Motor neuron (in vitro differentiated cells): ENCODE measurements at regions not wholly inside any gene's neighbourhood (a gene's known extent, or its start where the extent isn't known, plus 50 kb on each side); places are given as distances from the start of the nearest gene placed in this dataset.

ENCODE experiments used
- ATAC-seq, 8 experiments: fragments of 200-7000 bp; cut with Tn5 transposase; replicated peaks in 6 of 8; 2 replicates each; pipeline ENCODE4 v1.8.0; 2021; ENCODE audit warnings: mild to moderate bottlenecking in 8 of 8, moderate library complexity in 8 of 8
- H3K27ac ChIP-seq, 2 donors: fragments of 250-450 bp; sonication (Bioruptor Pico); 2 replicates each; pipeline ENCODE4 v1.9.0; 2021; ENCODE audit warnings: antibody characterized with exemption in 2 of 2, mild to moderate bottlenecking in 2 of 2, moderate library complexity in 1 of 2
- H3K4me1 ChIP-seq, 2 donors: fragments of 250-450 bp; sonication (Bioruptor Pico); replicated peaks in 1 of 2; 2 replicates each; pipeline ENCODE4 v1.6.1; 2021; ENCODE audit warnings: antibody characterized with exemption in 2 of 2, mild to moderate bottlenecking in 2 of 2, moderate library complexity in 1 of 2
- H3K4me3 ChIP-seq, 5 donors: fragments of 250-450 bp; sonication (Bioruptor Pico); 2 replicates each; pipeline ENCODE4 v1.9.0; 2021; ENCODE audit warnings: antibody characterized with exemption in 5 of 5, mild to moderate bottlenecking in 5 of 5, moderate library complexity in 4 of 5
- WGBS, 10 experiments: fragments of 450-650 bp; shearing (Covaris generic); methylation state at CpG; one replicate each; pipeline ENCODE4 v1.0.0; 2022; 5-methylcytosine and 5-hydroxymethylcytosine counted together
- in situ Hi-C, 9 experiments: fragments of 400-800 bp; cut with MboI; loops; one replicate each; pipeline ENCODE4 v1.15.0; 2021; ENCODE audit warnings: low sequenced_read_pairs in 9 of 9, low pct_unique_long_range_greater_than_20kb in 2 of 9; ENCODE audit not compliant: unreplicated experiment in 9 of 9

DNA sequence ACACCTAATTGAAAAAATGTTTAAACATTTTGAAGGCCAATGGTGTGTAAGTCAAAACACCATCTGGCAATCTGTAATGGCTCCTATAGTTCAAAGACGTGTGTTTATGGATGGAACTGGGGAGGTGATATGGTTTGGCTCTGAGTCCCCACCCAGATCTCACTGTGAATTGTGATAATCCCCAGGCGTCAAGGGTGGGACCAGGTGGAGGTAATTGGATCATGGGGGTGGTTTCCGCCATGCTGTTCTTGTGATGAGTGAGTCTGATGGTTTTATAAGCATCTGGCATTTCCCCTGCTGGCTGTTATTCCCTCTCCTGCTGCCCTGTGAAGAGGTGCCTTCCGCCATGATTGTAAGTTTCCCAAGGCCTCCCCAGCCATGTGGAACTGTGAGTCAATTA, 52.2 kb downstream of the ADRA2C start:
- in situ Hi-C loops, result no loop called here
- 13 to 100% (median 60%) methylated on average over 1 to 3 of the region's 4 CpGs; no CpG with 5 or more reads in 5 of the 10 experiments for WGBS, 10 experiments

DNA sequence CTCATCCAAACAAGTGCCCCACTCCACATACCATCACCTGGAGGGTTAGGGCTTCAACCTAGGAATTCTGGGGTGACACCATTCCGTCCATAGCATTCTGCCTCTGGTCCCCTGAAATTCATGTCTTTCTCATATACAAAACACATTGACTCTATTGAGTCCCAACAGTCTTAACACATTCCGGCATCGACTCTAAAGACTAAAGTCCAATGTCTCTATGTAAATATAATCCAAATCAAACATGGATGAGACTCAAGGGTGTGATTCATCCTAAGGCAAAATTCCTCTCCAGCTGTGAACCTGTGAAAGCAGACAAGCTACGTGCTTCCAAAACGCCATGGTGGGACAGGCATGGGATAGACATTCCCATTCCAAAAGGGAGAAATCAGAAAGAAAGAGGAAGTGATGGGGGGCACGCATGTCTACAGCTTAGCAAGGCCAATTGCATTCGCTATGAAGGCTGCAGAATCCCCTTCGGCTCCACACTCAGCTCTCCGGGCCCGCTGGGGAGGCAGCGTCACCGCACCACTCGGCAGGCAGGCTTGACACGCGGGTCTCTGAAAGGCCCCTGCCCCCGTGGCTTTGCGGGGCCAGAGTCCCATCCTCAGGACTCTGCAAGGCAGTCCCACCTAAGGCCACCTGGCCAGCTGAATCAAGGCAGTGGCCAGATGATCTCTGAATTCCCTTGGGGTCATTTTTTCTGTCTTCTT, 53.2 kb downstream of the ADRA2C start:
- 30 to 100% (median 78%) methylated on average over 1 to 6 of the region's 17 CpGs for WGBS, 10 experiments

More for the DNA sequence above, 52.2 kb downstream of the ADRA2C start:
- no peak overlapping the region for H3K4me3 ChIP-seq
- H3K4me1 ChIP-seq, result peaks cover 0 to 7% of the 10 kb centered on the region in 2 donors
- H3K27ac ChIP-seq, result no peak overlapping the region
- no peak for ATAC-seq

DNA sequence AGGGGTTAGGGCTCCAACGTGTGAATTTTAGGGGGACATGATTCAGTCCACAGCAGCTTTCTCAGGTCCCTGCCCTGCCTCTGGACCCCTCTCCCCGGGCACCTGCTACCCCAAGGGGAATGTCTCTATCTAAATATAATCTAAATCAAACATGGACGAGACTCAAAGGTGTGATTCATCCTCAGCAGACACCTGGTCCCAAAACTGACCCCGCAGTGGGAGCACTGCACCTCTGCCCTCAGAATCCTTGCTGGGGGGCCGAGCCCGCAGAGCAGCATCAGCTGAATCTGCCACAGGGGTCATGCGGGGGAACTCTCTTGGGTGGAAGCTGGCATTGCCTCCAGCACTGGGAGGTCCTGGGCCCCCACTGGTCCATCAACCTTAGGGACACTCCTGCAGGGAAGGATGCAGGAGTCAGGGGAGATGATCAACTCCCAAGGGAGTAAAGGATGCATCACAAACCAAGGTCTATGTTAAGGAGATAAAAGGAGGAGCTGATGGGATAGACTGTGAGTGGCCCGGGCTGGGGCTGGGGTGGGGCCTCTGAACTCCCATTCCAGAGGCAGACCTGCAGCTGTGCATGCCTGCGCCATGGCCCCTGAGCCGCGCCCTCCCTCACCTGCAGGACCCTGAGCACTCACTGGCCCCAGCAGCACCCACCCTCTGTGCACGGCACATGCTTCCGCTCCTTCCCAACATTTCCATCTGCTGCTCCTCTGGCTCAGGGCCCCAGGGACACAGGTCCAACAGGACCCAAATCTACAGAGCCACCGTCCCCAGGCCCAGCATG, 54.0 kb downstream of the ADRA2C start:
- Histone ChIP-seq H3K4me1 (peaks cover 0 to 7% of the 10 kb centered on the region in 2 donors), H3K4me3 (no peak overlapping the region), H3K27ac (no peak overlapping the region)
- no peak for ATAC-seq
- WGBS, 10 experiments, result 20 to 89% (median 73%) methylated on average over 1 to 3 of the region's 14 CpGs; no CpG with 5 or more reads in 5 of the 10 experiments
- in situ Hi-C loops, result no loop called here

More for the DNA sequence above, 53.2 kb downstream of the ADRA2C start:
- peaks cover 0 to 7% of the 10 kb centered on the region in 2 donors for H3K4me1 ChIP-seq
- H3K4me3 ChIP-seq, result no peak overlapping the region
- H3K27ac ChIP-seq, result no peak overlapping the region
- no peak for ATAC-seq
- in situ Hi-C loops, result no loop called here

DNA sequence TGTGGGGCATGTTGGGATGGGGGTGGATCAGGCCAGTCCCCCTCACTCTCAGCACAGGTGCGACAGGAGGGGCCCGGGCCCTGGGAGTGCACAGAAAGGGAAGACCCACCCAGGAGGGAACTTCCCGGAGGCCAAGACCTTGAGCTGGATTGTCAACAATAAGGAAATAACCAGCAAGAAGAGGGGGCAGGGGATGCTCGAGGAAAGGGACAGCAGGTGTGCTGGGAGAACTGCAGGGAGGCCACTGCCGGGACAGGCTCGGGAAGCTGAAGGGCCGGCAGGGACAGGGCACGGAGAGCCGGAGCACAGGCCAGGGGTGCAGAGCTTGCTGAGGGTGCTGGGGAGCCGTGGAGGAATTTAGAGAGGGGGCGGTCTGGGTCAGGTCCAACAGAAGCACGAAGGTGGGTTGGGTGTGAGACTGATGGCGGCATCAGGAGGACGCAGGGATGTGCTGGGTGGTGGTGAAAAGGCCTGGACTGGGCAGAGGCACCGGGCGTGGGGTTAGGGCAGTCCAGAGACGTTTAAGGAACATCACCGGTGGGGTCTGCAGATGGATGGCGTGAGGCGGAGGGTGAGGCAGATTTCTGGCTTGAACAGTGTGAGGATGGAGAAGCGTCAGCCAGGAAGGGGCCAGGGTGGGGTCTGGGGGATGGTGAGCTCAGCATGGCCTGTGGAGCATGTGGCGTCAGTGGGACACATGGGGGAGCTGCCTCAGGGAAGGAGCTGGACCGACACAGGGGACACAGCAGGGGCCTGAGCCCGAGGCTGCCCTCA, 54.8 kb downstream of the ADRA2C start:
- ATAC-seq, result peak in 3 of 8 experiments; percentile 26 to 33 (median 33)
- H3K27ac ChIP-seq, result no peak overlapping the region
- in situ Hi-C loops, result no loop called here
- 12 to 100% (median 75%) methylated on average over 1 to 14 of the region's 24 CpGs; no CpG with 5 or more reads in 5 of the 10 experiments for WGBS, 10 experiments
- no peak overlapping the region for H3K4me3 ChIP-seq
- peaks cover 0 to 7% of the 10 kb centered on the region in 2 donors for H3K4me1 ChIP-seq

DNA sequence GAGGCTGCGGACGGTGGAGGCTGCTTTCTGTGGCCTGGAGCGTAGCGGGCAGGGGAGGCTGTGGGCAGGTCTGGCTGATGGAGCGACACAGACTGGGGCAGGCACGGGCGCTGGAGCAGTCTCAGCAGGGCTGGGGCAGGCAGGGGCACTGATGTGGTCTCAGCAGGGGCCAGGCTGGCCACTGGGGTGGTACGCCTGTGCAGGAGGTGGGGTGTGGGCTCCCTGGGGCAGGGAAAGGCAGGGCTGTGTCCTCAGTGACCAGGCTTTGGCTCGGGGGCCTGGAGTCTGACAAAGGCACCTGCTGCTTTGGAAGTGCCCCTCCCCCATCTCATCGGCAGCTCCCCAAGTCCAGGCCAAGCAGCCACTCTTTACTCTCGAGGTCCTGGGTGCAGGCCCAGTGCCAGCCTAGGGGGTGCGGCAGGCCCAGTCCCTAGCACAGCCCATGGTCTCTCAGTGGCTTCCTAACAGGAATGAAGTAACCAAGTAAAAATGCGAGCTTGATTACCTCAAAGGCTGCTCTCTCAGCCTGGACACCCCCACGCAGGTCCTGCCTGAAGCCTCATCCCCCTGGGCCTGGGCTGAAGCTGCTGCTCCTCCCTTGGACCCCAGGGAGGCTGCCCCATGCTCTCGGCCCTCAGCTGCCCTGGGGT, 55.5 kb downstream of the ADRA2C start:
- in situ Hi-C loops, result no loop called here
- Histone ChIP-seq H3K4me1 (peaks cover 0 to 7% of the 10 kb centered on the region in 2 donors), H3K27ac (no peak overlapping the region), H3K4me3 (no peak overlapping the region)
- ATAC-seq, result peak in 5 of 8 experiments; percentile 13 to 41 (median 24)
- WGBS, 10 experiments, result 0 to 93% (median 54%) methylated on average over 1 to 3 of the region's 15 CpGs; no CpG with 5 or more reads in 4 of the 10 experiments

DNA sequence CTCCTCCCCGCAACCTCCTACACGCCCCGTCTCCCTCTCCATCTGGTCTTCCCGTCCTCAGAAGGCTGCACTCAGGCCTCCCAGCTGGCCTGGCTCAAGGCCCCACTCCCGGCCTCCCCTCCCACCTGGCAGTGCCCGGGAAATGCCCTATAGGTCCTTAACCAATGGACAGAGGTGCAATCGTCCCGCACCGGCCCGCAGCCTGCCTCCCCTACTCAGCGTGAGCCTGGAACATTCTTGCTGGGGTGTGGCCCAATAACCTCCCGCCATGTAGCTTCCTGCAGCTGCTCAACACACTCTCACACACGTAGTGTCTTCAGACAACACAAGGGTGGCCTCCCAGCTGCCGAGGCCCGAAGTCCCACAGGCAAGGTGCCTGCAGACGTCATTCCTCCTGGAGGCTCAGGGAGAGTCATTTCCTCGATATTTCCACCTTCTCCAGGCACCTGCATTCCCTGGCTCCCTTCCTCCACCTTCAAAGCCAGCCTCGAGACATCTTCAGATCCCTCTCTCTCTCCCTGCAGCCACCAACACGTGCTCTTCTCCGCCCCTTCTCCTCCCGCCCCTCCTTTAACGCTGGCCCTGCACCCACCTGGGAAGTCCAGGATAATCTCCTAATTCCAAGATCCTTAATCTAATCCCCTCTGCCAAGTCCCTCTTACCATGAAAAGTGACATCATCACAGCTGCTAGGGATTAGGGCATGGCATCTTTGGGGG, 56.2 kb downstream of the ADRA2C start:
- in situ Hi-C loops, result no loop called here
- H3K4me1 ChIP-seq, result peaks cover 0 to 7% of the 10 kb centered on the region in 2 donors
- H3K4me3 ChIP-seq, result no peak overlapping the region
- 13 to 70% (median 42%) methylated on average over 1 to 7 of the region's 22 CpGs; no CpG with 5 or more reads in 6 of the 10 experiments for WGBS, 10 experiments
- peak in 6 of 8 experiments; percentile 16 to 97 (median 54) for ATAC-seq
- H3K27ac ChIP-seq, result no peak overlapping the region

DNA sequence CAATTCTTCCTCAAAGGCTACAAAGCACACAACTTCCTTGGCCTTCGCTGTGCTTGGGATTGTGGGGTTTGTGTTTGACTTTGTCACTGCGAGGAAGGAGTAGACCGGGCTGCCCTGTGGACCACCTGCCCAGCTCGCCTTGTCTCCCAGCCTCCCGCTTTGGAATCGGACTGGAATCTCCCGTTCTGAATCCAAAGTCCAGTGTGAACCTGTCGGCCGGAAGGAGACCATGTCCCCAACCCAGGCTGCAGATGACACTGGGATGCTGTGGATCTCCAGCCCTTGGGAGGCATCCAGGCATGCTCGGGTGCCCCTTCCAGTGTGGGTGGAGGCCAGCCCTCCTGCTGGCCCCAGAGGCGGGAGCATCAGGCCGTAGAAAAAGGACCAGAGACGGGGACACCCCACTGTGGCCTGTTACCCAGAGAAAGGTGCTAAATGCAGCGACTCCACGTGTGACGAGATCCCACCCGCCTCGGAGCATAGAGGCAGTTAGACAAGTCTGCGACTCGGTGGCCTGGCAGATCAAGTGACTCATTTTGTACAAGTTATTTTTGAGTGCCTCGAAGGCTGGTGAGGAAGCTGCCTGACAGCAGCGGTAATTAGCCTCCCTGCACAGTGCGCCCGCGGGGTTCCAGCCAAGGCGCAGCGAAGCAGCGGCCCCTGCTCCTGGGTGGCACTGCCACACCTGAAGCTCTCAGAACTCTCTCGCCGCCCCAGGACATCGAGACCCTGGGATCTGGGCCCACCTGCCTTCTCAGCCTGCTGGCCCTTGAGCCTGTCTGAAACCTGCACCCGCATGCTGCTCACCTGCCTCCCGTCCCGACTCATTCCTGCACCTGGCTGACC, 57.5 kb downstream of the ADRA2C start:
- Histone ChIP-seq H3K27ac (no peak overlapping the region), H3K4me1 (peaks cover 0 to 7% of the 10 kb centered on the region in 2 donors), H3K4me3 (no peak overlapping the region)
- in situ Hi-C loops, result no loop called here
- WGBS, 10 experiments, result 64 to 100% (median 84%) methylated on average over 3 to 8 of the region's 34 CpGs; no CpG with 5 or more reads in 4 of the 10 experiments
- ATAC-seq, result no peak

DNA sequence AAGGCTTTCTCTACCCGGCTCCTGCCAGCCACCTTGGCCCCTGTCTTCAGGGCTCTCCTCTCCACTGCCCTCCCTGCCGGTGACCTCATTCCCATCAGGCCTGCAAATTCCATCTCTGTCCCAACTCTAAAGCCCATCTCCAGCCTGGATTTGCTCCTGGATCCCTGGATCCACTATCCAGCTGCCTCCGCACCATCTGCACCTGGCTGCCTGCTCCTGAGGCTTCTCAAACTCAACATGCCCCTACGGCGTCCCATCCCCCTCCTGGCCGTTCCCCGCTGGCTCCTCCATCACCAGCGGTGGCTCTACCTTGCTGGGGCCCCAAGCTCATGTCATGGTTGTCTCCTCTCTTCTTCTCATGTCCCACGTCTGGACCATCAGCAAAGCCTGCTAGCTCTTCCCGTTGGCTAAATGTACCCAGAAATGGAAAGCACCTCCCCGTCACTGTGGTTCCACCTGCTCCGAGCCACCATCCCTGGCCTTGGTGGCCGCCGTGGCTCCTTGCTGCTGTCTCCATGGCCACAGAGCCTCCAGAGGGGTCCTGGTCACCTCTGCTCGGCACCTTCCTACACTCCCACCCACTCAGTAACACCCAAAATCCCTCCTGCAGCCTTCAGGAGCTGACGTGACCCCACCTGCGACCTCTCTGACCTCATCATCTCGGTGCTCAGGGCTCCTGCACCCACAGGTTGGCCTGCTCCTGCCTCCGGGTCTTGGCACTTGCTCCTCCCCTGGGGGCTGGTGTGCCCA, 58.5 kb downstream of the ADRA2C start:
- in situ Hi-C loops, result no loop called here
- 26 to 100% (median 77%) methylated on average over 1 to 9 of the region's 19 CpGs for WGBS, 10 experiments
- ATAC-seq, result no peak
- no peak overlapping the region for H3K4me3 ChIP-seq
- H3K27ac ChIP-seq, result no peak overlapping the region
- H3K4me1 ChIP-seq, result peaks cover 0 to 7% of the 10 kb centered on the region in 2 donors

DNA sequence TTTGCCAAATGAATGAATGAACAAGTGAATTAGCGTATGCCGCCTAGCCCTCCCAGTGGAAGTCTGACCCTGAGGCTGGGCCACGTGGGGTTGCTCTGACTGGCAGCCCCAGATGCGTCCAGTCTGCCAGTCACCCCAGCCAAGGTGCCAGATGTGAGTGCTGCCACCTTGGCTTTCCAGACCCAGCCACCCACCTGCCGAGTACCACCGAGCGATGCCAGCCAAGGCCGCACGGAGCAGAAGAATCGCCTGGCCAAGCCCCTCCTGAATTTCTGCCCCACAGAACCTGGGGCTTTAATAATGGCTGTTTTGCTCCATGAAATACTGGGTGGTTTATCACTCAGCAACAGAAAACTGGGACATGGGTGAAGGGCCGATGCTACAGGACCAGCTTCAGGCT, 59.3 kb downstream of the ADRA2C start:
- in situ Hi-C loops, result no loop called here
- H3K4me1 ChIP-seq, result peaks cover 7 to 14% of the 10 kb centered on the region in 2 donors
- ATAC-seq, result no peak
- H3K27ac ChIP-seq, result no peak overlapping the region
- 0 to 96% (median 63%) methylated on average over 1 to 8 of the region's 11 CpGs; no CpG with 5 or more reads in 6 of the 10 experiments for WGBS, 10 experiments
- H3K4me3 ChIP-seq, result no peak overlapping the region

DNA sequence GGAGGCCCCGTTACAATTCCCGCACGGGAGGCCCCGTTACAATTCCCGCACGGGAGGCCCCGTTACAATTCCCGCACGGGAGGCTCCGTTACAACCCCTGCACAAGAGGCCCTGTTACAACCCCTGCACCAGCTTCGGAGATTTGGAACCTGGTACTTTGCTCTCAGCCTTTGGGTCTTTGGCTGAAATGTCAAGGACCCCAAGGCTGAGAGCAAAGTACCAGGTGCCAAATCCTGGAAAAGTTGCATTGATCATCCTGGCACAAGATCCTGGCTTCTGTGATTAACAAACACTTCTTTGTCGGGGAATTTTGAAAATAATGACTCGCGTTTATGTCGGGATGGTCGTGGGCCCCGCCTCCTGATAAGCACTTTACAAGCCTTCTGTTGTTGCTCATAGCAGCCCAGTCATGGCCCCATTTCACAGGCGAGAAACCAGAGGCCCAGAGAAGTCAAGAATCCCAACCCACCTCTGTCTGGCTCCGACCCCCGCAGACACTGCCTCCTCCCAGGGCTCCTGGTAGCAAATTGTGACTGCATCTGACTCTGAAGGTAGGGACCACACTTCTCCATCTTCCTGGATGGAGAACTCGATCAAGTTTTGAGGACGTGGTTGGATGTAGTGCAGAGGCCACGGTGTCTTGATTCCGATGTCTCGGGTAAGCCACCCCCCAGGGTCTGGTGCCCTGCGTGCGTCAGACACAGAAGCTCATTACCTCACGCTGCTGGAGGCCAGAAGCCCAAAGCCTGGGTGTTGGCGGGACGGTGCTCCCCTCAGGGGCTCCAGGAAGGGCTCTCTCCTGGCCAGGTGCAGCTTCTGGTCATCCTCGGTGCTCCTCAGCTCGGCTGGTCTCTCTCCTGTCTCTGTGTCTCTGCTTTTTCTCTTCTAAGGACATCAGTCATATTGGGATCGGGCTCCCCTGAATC, 60.3 kb downstream of the ADRA2C start:
- H3K27ac ChIP-seq, result no peak overlapping the region
- H3K4me3 ChIP-seq, result no peak overlapping the region
- 54 to 90% (median 73%) methylated on average over 2 to 18 of the region's 33 CpGs; no CpG with 5 or more reads in 1 of the 10 experiments for WGBS, 10 experiments
- in situ Hi-C loops, result no loop called here
- peaks cover 7 to 19% of the 10 kb centered on the region in 2 donors for H3K4me1 ChIP-seq
- no peak for ATAC-seq
